Cardiac fibroblast (primary cell): ENCODE measurements at regions not wholly inside any gene's neighbourhood (a gene's known extent, or its start where the extent isn't known, plus 50 kb on each side); places are given as distances from the start of the nearest gene placed in this dataset.

Source experiments
- DNase-seq, 2 donors: peaks; one replicate each; pipeline versions ENCODE4 v3.0.0 to v3.0.0-alpha.2; 2010; ENCODE audit warnings: low read depth in 2 of 2
- H3K4me3 ChIP-seq, 2 donors: replicated peaks in 1 of 2; 1 replicate in 1 of 2; 2 replicates in 1 of 2; pipeline ENCODE4 v1.5.1; 2011; ENCODE audit warnings: low read depth in 2 of 2, low read length in 2 of 2, mild to moderate bottlenecking in 2 of 2, moderate library complexity in 1 of 2
- TF ChIP-seq, protein P1 (sequence below): IDR thresholded peaks from one replicate; pipeline ENCODE4 v1.5.1; 2011; ENCODE audit warnings: low read depth, mild to moderate bottlenecking, low read length, inconsistent platforms

DNA sequence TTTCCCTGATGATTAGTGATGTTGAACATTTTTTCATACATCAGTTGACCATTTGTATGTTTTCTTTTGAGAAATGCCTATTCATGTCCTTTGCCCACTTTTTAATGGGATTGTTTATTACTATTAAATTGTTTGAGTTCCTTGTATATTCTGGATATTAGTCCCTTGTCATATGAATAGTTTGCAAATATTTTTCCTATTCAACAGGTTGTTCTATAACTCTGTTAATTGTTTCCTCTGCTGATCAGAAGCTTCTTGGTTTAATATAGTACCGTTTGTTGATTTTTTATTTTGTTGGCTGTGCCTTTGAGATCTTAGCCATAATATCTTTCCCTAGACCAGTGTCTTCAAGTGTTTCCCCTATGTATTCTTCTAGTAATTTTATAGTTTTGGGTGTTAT lies 189.0 kb upstream of the RARB start:
- no peak overlapping the region for H3K4me3 ChIP-seq
- DNase-seq = no peak
- TF ChIP-seq, protein P1, sequence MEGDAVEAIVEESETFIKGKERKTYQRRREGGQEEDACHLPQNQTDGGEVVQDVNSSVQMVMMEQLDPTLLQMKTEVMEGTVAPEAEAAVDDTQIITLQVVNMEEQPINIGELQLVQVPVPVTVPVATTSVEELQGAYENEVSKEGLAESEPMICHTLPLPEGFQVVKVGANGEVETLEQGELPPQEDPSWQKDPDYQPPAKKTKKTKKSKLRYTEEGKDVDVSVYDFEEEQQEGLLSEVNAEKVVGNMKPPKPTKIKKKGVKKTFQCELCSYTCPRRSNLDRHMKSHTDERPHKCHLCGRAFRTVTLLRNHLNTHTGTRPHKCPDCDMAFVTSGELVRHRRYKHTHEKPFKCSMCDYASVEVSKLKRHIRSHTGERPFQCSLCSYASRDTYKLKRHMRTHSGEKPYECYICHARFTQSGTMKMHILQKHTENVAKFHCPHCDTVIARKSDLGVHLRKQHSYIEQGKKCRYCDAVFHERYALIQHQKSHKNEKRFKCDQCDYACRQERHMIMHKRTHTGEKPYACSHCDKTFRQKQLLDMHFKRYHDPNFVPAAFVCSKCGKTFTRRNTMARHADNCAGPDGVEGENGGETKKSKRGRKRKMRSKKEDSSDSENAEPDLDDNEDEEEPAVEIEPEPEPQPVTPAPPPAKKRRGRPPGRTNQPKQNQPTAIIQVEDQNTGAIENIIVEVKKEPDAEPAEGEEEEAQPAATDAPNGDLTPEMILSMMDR = no peak

DNA sequence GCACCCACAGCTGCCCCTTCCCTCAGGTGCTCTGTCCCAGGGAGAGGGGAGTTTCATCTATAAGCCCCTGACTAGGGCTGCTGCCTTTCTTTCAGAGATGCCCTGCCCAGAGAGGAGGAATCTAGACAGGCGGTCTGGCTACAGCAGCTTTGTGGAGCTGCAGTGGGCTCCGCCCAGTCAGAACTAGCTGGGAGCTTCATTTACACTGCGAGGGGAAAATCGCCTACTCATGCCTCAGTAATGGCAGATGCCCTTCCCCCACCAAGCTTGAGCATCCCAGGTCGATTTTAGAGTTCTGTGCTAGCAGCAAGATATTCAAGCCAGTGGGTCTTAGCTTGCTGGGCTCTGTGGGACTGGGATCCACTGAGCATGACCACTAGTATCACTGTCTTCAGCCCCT lies 181.2 kb upstream of the RARB start:
- no peak overlapping the region for H3K4me3 ChIP-seq
- DNase-seq = no peak
- TF ChIP-seq, protein P1 = no peak

DNA sequence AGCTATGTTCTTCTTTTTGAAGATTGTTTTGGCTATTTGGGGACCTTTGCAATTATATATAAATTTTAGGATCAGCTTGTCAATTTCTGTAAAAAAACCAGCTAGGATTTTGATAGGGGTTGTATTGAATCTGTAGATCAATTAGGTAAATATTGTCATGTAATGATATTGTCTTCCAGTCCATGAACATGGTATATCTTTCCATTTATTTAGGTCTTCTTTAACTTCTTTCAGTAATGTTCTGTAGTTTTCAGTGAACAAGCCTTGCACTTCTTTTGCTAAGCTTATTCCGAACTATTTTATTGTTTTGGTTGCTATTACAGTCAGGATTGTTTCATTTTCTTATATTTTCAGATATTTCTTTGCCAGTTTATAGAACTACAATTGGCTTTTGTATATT lies 175.8 kb upstream of the RARB start:
- H3K4me3 ChIP-seq = no peak overlapping the region
- TF ChIP-seq, protein P1 = no peak
- no peak for DNase-seq

DNA sequence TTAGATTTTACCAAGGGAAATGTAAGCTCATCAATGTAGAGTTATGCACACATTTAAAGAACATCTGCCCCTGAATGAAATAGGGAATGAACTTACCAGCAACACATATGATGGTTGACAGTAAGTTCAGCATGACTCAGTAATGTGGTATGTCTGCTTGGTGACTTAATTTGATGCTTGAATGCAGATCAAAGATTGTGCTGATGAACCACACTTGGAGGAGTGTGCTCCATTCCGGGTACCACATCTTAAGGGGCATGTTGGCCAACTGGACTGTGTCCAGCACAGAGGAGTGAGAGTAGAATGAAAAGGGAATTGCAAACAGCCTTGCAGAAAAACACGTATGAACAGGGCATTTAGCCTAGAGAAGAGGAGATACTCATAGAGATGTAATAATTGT lies 171.0 kb upstream of the RARB start:
- DNase-seq = peak; percentile 2 to 48
- no peak overlapping the region for H3K4me3 ChIP-seq
- TF ChIP-seq, protein P1 = no peak

DNA sequence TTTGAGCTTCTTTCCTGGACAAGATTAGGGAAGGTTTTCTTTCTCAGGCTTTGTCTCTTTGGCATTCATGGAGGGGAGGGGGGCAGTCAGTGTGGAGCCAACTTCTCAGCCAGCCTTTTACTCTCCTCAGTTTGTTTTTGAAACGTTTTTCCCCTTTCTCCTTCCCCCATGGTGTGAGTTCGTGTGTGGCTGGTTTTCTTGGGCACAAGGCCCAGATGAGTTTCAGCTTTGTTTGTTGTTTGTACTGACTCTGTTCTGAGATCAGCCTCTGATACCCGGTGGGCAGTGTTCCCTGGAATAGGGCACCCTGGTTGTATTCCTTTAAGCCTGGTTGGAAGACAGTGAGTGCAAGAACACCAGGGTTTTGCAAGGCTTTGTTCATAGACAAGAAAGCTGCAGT lies 168.2 kb upstream of the RARB start:
- H3K4me3 ChIP-seq = no peak overlapping the region
- TF ChIP-seq, protein P1 = no peak
- DNase-seq = peak; percentile 2 to 31

DNA sequence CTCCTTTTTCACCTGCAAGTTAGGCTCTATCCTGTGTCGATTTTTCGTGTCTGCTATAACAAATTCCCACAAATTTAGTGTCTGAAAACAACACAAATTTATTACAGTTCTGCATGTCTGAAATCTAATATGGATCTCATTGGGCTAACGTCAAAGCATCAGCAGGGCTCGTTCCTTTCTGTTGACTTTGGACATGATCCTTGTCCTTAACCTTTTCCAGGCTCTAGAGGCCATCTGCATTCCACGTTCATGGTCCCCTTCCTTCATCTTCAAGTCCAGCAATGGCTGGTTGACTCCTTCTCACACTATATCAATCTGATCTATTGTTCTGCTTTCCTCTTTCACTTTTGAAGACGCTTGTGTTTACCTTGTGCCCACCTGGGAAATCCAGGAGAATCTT lies 165.7 kb upstream of the RARB start:
- H3K4me3 ChIP-seq = no peak overlapping the region
- no peak for DNase-seq
- TF ChIP-seq, protein P1 = no peak

DNA sequence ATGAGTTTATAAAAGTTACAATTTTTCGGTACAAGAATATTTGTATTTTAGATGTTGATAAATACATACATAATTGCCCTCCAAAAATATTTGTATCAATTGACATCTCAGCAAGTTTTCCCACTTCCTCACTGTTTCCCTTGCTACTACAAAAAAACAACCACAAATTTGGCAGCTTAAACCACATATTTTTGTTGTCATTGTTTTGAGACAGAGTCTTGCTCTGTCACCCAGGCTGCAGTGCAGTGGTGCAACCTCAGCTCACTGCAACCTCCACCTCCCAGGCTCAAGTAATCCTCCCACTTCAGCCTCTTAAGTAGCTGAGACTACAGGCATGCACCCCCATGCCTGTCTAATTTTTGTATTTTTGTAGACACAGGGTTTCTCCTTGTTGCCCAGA lies 162.8 kb upstream of the RARB start:
- no peak for DNase-seq
- TF ChIP-seq, protein P1 = no peak
- H3K4me3 ChIP-seq = no peak overlapping the region
